HCT116 (cell line): ENCODE measurements at regions not wholly inside any gene's neighbourhood (a gene's known extent, or its start where the extent isn't known, plus 50 kb on each side); places are given as distances from the start of the nearest gene placed in this dataset.

ENCODE experiments used
- ATAC-seq: fragments of 200-7000 bp; cut with Tn5 transposase; 2 replicates; pipeline ENCODE4 v1.9.1; 2020; ENCODE audit warnings: mild to moderate bottlenecking, moderate library complexity
- BruUV-seq: library from RNA; stranded (reverse); fragments of 400-500 nt; replicated peaks from 2 replicates; lab custom pipeline; 2021; lab: Mats Ljungman, UMichigan
- CTCF ChIA-PET: fragments of 300-600 bp; sonication (Branson Sonifier 250); formaldehyde crosslinking; loops from one replicate; lab custom pipeline; 2021; ENCODE audit warnings: antibody characterized with exemption; lab: Charles Lee
- POLR2A ChIA-PET: fragments of 300-600, 350-600 bp; sonication (Branson Sonifier 250); formaldehyde crosslinking; loops from one replicate; lab custom pipeline; 2021; ENCODE audit warnings: antibody characterized with exemption; lab: Charles Lee
- RAD21 ChIA-PET, 2 experiments: fragments of 300-600 bp; sonication (Branson Sonifier 250); formaldehyde crosslinking; loops; one replicate each; lab custom pipeline; 2023; ENCODE audit warnings: low total read pairs in 2 of 2; ENCODE audit not compliant: uncharacterized antibody in 2 of 2, unreplicated experiment in 2 of 2, low non-redundant PET in 1 of 2; lab: Charles Lee
- DNase-seq: peaks from one replicate; pipeline ENCODE4 v3.0.0-alpha.2; 2010; ENCODE audit warnings: low read depth, low spot score
- H2AFZ ChIP-seq: fragments of 200-600 bp; shearing (Covaris generic), sonication (generic); 2 replicates; pipeline ENCODE4 v1.6.1; 2017; ENCODE audit warnings: low read depth, mixed run types, mixed read lengths, antibody characterized with exemption, low read length; ENCODE audit not compliant: poor library complexity, severe bottlenecking
- H3K27ac ChIP-seq: 2 replicates; pipeline ENCODE4 v1.5.1; 2012; ENCODE audit warnings: low read depth, low read length
- H3K27me3 ChIP-seq: fragments of 200-600 bp; sonication (generic); 2 replicates; pipeline ENCODE4 v1.6.1; 2016; ENCODE audit warnings: mixed run types, low read length, mixed read lengths; ENCODE audit not compliant: insufficient read depth
- H3K36me3 ChIP-seq, 2 experiments: fragments of 200-500 bp in 1 of 2; fragments of 200-600 bp in 1 of 2; sonication (Bioruptor generic) in 1 of 2; sonication (generic) in 1 of 2; 2 replicates each; pipeline versions ENCODE4 v1.5.1 to v1.6.1; 2014 to 2016; ENCODE audit warnings: low read length in 2 of 2, inconsistent platforms in 1 of 2, mixed read lengths in 1 of 2, mixed run types in 1 of 2; ENCODE audit not compliant: insufficient read depth in 2 of 2, control insufficient read depth in 1 of 2
- H3K4me1 ChIP-seq, 2 experiments: fragments of 200-600 bp in 1 of 2; sonication (generic) in 1 of 2; 2 replicates each; pipeline versions ENCODE4 v1.5.1 to v1.6.1; 2012 to 2017; ENCODE audit warnings: low read length in 2 of 2, inconsistent platforms in 1 of 2, mild to moderate bottlenecking in 1 of 2, mixed read lengths in 1 of 2, mixed run types in 1 of 2, moderate library complexity in 1 of 2; ENCODE audit not compliant: insufficient read depth in 2 of 2, control insufficient read depth in 1 of 2
- H3K4me2 ChIP-seq: fragments of 200-600 bp; sonication (generic); 2 replicates; pipeline ENCODE4 v1.6.1; 2017; ENCODE audit warnings: mixed run types, low read length, mixed read lengths
- H3K4me3 ChIP-seq, 2 experiments: fragments of 200-600 bp in 1 of 2; sonication (generic) in 1 of 2; replicated peaks in 1 of 2; 2 replicates each; pipeline ENCODE4 v1.5.1; 2011 to 2016; ENCODE audit warnings: low read length in 2 of 2, control low read depth in 1 of 2, low read depth in 1 of 2, mild to moderate bottlenecking in 1 of 2, mixed read lengths in 1 of 2, mixed run types in 1 of 2
- H3K79me2 ChIP-seq: fragments of 200-600 bp; sonication (generic); 2 replicates; pipeline ENCODE4 v1.6.1; 2017; ENCODE audit warnings: mild to moderate bottlenecking, mixed run types, low read length, moderate library complexity, mixed read lengths; ENCODE audit not compliant: insufficient read depth
- H3K9ac ChIP-seq: fragments of 200-600 bp; sonication (generic); 2 replicates; pipeline ENCODE4 v1.6.1; 2016; ENCODE audit warnings: low read length, mixed read lengths
- H3K9me2 ChIP-seq: fragments of 200-600 bp; sonication (generic), shearing (Covaris generic); 2 replicates; pipeline ENCODE4 v1.6.1; 2017; ENCODE audit warnings: mixed run types, mild to moderate bottlenecking, moderate library complexity; ENCODE audit not compliant: insufficient read depth
- H3K9me3 ChIP-seq, 2 experiments: fragments of 200-500 bp in 1 of 2; fragments of 200-600 bp in 1 of 2; sonication (Bioruptor generic) in 1 of 2; sonication (generic) in 1 of 2; 2 replicates each; pipeline ENCODE4 v1.6.1; 2014 to 2017; ENCODE audit warnings: low read length in 2 of 2, mixed read lengths in 2 of 2, inconsistent platforms in 1 of 2, low read depth in 1 of 2, mild to moderate bottlenecking in 1 of 2, mixed run types in 1 of 2, moderate library complexity in 1 of 2; ENCODE audit not compliant: control insufficient read depth in 1 of 2, insufficient read depth in 1 of 2
- H4K20me1 ChIP-seq: fragments of 200-600 bp; sonication (generic), shearing (Covaris generic); 2 replicates; pipeline ENCODE4 v1.6.1; 2017; ENCODE audit warnings: mixed run types, mild to moderate bottlenecking, moderate library complexity; ENCODE audit not compliant: insufficient read depth
- CBX3 ChIP-seq: IDR thresholded peaks from 2 replicates; pipeline ENCODE4 v1.6.1; 2012; ENCODE audit warnings: low read depth
- CEBPB ChIP-seq: IDR thresholded peaks from 2 replicates; pipeline ENCODE4 v1.6.1; 2012; ENCODE audit warnings: low read depth
- ELF1 ChIP-seq: IDR thresholded peaks from 2 replicates; pipeline ENCODE4 v1.6.1; 2012; ENCODE audit warnings: low read depth, borderline replicate concordance
- FOSL1 ChIP-seq: IDR thresholded peaks from 2 replicates; pipeline ENCODE4 v1.6.1; 2012; ENCODE audit warnings: low read depth
- JUND ChIP-seq: IDR thresholded peaks from 2 replicates; pipeline ENCODE4 v1.6.1; 2012
- POLR2A ChIP-seq: IDR thresholded peaks from 2 replicates; pipeline ENCODE4 v1.7.0; 2011; ENCODE audit warnings: borderline replicate concordance; ENCODE audit not compliant: insufficient read depth, insufficient read length; ENCODE audit errors: extremely low read depth
- SRF ChIP-seq: IDR thresholded peaks from 2 replicates; pipeline ENCODE4 v1.6.1; 2012; ENCODE audit warnings: low read depth
- TCF7L2 ChIP-seq: IDR thresholded peaks from 2 replicates; pipeline ENCODE4 v1.7.0; 2011; ENCODE audit warnings: borderline replicate concordance, inconsistent platforms; ENCODE audit not compliant: insufficient read depth, insufficient read length; ENCODE audit errors: extremely low read depth
- ZFX ChIP-seq: fragments of 450-650 bp; IDR thresholded peaks from 2 replicates; pipeline ENCODE4 v1.6.1; 2017
- ZNF274 ChIP-seq: fragments of 200-500 bp; sonication (Bioruptor generic); IDR thresholded peaks from 2 replicates; pipeline ENCODE4 v1.6.1; 2014; ENCODE audit warnings: mild to moderate bottlenecking, low read depth, low read length, inconsistent platforms
- intact Hi-C: fragments of 100-400 bp; cut with micrococcal nuclease; formaldehyde crosslinking; loops from 2 replicates; pipeline ENCODE4 v1.10.0; 2022
- TF ChIP-seq, protein P1 (sequence below), 3 experiments: fragments of 200-600 bp in 1 of 3; sonication (generic) in 1 of 3; IDR thresholded peaks in 2 of 3; conservative IDR thresholded peaks in 1 of 3; 2 replicates each; pipeline ENCODE4 v1.5.1; 2012 to 2017; ENCODE audit warnings: low read depth in 2 of 3, low read length in 2 of 3, antibody characterized with exemption in 1 of 3, borderline replicate concordance in 1 of 3, control low read depth in 1 of 3, mild to moderate bottlenecking in 1 of 3, mixed read lengths in 1 of 3, mixed run types in 1 of 3, moderate library complexity in 1 of 3; ENCODE audit not compliant: insufficient read depth in 1 of 3
- TF ChIP-seq, protein P2 (sequence below): IDR thresholded peaks from 2 replicates; pipeline ENCODE4 v1.6.1; 2012; ENCODE audit warnings: low read depth
- TF ChIP-seq, protein P3 (sequence below): IDR thresholded peaks from 2 replicates; pipeline ENCODE4 v1.6.1; 2012
- TF ChIP-seq, protein P4 (sequence below): IDR thresholded peaks from 2 replicates; pipeline ENCODE4 v1.6.1; 2011; ENCODE audit warnings: mild to moderate bottlenecking, low read length, moderate library complexity; ENCODE audit not compliant: insufficient replicate concordance; ENCODE audit errors: extremely low read depth

DNA sequence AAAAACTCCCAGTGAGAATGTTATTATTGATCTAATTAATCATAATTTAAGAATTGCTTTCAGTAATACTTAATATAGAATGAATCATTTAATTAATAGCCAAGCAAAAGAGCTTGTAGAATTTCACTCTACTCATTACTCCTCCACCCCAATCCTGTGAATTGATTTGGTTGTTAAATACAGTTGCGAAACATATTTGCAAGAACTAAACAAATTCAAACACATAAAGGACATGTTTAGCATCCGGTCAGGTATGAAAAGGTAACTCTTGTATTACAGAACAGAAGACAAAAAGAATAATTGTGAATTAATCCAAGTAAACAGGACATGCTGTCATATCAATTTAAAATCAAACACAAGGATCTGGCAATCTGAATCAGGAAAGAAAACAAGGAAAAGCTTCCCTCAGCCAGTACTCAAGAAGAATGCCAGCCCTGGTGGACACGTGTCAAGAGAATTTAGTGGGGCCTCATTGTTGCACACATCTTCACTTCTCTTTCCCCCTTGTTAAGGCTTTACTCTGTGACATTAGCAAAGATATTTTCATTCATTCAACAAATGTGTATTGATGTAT, 89.4 kb upstream of the SLC12A2 start (continued):
- TF ChIP-seq, protein P1, sequence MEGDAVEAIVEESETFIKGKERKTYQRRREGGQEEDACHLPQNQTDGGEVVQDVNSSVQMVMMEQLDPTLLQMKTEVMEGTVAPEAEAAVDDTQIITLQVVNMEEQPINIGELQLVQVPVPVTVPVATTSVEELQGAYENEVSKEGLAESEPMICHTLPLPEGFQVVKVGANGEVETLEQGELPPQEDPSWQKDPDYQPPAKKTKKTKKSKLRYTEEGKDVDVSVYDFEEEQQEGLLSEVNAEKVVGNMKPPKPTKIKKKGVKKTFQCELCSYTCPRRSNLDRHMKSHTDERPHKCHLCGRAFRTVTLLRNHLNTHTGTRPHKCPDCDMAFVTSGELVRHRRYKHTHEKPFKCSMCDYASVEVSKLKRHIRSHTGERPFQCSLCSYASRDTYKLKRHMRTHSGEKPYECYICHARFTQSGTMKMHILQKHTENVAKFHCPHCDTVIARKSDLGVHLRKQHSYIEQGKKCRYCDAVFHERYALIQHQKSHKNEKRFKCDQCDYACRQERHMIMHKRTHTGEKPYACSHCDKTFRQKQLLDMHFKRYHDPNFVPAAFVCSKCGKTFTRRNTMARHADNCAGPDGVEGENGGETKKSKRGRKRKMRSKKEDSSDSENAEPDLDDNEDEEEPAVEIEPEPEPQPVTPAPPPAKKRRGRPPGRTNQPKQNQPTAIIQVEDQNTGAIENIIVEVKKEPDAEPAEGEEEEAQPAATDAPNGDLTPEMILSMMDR (IDR thresholded peaks at IDR 0.05 in 2 of 3, conservative IDR thresholded peaks at IDR 0.05 in 1 of 3; ENCODE audit: borderline replicate concordance in 1 of 3, insufficient read depth in 1 of 3, low read depth in 2 of 3, low read length in 2 of 3): no peak
- no peak for TF ChIP-seq ZFX

DNA sequence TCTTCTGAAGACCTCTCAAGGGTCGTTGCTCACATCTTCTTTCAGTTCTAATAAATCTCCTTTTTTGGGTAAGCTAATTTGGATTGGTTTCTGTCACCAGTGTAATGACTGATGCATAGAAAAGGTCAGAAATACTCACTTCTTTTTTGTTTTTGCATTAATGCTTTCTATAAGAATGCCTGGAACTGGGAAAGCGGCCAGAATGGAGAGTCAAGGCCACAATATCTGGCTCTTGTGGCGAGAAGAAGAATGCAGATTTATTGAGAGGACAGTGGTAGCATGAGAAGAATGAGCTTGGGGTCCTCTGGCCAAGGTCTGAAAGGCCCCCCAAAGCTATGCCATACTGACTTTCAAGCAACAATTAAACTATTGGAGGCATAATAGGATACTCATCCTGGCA, 88.0 kb upstream of the SLC12A2 start:
- Histone ChIP-seq H2AFZ (no peak overlapping the region), H3K27ac (no peak overlapping the region), H3K9me3 (no peaks in the 10 kb centered on the region), H3K4me3 (no peak overlapping the region), H3K4me2 (no peak overlapping the region), H3K27me3 (no peaks in the 10 kb centered on the region), H3K9me2 (no peaks in the 10 kb centered on the region), H3K4me1 (peaks cover 0 to 5% of the 10 kb centered on the region in 2 experiments; a peak in 1 of 4 replicates), H3K79me2 (no peaks in the 10 kb centered on the region), H3K9ac (no peak overlapping the region), H4K20me1 (no peaks in the 10 kb centered on the region), H3K36me3 (no peaks in the 10 kb centered on the region)
- POLR2A ChIA-PET: no interaction called here
- RAD21 ChIA-PET: no interaction called here
- CTCF ChIA-PET: no interaction called here
- intact Hi-C loops: no loop called here
- no peak for ATAC-seq
- no TSS peak for BruUV-seq
- DNase-seq: no peak
- TF ChIP-seq ZNF274 (no peak), FOSL1 (no peak), ELF1 (no peak), JUND (no peak), TCF7L2 (no peak), POLR2A (no peak), ZFX (no peak), CBX3 (no peak), SRF (no peak), CEBPB (no peak)
- TF ChIP-seq, protein P2, sequence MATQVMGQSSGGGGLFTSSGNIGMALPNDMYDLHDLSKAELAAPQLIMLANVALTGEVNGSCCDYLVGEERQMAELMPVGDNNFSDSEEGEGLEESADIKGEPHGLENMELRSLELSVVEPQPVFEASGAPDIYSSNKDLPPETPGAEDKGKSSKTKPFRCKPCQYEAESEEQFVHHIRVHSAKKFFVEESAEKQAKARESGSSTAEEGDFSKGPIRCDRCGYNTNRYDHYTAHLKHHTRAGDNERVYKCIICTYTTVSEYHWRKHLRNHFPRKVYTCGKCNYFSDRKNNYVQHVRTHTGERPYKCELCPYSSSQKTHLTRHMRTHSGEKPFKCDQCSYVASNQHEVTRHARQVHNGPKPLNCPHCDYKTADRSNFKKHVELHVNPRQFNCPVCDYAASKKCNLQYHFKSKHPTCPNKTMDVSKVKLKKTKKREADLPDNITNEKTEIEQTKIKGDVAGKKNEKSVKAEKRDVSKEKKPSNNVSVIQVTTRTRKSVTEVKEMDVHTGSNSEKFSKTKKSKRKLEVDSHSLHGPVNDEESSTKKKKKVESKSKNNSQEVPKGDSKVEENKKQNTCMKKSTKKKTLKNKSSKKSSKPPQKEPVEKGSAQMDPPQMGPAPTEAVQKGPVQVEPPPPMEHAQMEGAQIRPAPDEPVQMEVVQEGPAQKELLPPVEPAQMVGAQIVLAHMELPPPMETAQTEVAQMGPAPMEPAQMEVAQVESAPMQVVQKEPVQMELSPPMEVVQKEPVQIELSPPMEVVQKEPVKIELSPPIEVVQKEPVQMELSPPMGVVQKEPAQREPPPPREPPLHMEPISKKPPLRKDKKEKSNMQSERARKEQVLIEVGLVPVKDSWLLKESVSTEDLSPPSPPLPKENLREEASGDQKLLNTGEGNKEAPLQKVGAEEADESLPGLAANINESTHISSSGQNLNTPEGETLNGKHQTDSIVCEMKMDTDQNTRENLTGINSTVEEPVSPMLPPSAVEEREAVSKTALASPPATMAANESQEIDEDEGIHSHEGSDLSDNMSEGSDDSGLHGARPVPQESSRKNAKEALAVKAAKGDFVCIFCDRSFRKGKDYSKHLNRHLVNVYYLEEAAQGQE: no peak
- TF ChIP-seq, protein P3, sequence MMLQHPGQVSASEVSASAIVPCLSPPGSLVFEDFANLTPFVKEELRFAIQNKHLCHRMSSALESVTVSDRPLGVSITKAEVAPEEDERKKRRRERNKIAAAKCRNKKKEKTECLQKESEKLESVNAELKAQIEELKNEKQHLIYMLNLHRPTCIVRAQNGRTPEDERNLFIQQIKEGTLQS: no peak
- TF ChIP-seq, protein P1 (IDR thresholded peaks at IDR 0.05 in 2 of 3, conservative IDR thresholded peaks at IDR 0.05 in 1 of 3; ENCODE audit: borderline replicate concordance in 1 of 3, insufficient read depth in 1 of 3, low read depth in 2 of 3, low read length in 2 of 3): no peak
- TF ChIP-seq, protein P4, sequence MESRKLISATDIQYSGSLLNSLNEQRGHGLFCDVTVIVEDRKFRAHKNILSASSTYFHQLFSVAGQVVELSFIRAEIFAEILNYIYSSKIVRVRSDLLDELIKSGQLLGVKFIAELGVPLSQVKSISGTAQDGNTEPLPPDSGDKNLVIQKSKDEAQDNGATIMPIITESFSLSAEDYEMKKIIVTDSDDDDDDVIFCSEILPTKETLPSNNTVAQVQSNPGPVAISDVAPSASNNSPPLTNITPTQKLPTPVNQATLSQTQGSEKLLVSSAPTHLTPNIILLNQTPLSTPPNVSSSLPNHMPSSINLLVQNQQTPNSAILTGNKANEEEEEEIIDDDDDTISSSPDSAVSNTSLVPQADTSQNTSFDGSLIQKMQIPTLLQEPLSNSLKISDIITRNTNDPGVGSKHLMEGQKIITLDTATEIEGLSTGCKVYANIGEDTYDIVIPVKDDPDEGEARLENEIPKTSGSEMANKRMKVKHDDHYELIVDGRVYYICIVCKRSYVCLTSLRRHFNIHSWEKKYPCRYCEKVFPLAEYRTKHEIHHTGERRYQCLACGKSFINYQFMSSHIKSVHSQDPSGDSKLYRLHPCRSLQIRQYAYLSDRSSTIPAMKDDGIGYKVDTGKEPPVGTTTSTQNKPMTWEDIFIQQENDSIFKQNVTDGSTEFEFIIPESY: no peak
